HG03159 (cell line): ENCODE measurements at regions not wholly inside any gene's neighbourhood (a gene's known extent, or its start where the extent isn't known, plus 50 kb on each side); places are given as distances from the start of the nearest gene placed in this dataset.

Experiments used
- ATAC-seq: cut with Tn5 transposase; IDR thresholded peaks from one replicate; pipeline ENCODE4 v1.9.1; 2021; ENCODE audit warnings: mild to moderate bottlenecking, moderate library complexity; ENCODE audit not compliant: unreplicated experiment

DNA sequence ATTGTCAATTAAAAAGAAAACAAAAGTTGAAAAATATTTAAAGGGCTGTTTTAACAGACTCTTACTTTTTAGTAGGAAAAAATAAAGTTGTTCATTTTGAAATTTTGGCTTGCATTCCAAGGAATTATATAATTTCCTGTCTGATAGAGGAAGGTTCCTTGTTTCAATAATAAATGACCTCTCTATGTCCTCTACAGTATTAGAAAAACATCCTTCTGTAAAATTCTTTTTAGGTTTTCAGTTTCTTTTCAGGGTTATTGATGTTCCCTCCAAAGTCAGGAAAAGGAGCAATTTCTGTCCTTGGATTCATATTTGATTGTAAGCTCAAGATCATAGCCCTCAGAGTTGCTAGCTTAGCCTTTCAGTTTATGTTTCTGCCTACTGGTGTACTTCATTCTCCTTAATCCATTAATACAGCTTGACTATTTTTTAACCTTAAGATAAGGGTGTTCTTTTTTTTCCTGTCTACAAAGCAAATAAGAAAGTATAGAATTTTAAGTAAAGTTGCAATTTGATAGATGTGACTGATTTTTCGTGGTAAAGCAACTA, 125.2 kb upstream of the COL3A1 start:
- ATAC-seq, result no peak

DNA sequence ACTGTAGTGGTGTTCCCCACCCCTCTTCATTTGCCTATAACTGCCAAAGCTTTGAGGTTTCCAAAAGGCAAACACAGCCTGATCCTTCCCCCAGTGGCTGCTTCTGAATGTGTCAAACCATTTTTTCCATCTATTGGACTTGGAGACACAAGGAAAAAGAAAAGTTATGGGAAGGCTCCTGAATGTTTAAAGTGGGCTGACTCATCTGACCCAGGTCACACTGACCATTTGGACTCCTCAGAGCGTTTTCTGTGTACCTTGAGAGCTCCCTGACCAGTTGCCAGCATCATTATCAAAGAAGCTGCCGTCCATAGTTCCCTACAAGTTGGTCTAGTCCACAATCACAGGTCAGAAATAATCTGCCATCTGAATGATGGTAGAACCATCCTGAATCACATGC, 123.4 kb upstream of the COL3A1 start:
- ATAC-seq, result no peak

DNA sequence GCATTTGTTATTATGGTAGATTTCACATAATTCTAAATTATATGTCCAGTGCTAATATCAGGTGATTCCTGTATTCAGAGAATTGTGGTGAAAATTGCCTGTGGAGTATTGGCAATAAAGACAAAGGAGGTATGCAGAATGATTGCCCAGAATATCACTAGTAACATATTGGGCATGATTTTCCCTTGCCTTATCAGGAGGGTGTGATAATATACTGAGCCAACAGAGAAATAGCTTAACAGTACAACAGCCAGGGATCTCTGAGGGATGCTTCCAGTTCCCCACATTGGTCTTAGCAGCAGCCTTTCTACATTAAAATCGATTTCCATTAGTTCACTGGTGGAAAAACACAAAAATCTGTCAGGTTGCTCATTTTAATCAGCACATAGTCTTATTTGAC, 122.9 kb upstream of the COL3A1 start:
- no peak for ATAC-seq

GRCh38 chr2:188851826-188852225, 122.3 kb upstream of the COL3A1 start:
- no peak for ATAC-seq

- no peak for ATAC-seq
Observed at GRCh38 chr2:188852772-188853171, 121.4 kb upstream of the COL3A1 start.

- ATAC-seq, result no peak
Observed at GRCh38 chr2:188853307-188853706, 120.9 kb upstream of the COL3A1 start.

DNA sequence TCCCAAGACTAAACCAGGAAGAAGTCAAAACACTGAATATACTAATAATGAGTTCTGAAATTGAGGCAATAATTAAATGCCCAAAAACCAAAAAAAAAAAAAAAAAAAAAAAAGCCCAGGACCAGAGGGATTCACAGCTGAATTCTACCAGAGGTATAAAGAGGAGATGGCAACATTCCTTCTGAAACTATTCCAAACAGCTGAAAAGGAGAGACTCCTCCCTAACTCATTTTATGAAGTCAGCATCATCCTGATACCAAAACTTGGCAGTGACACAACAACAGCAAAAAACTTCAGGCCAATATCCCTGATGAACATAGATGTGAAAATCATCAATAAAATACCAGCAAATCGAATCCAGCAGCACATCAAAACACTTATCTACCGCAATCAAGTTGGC, 108.5 kb upstream of the COL3A1 start:
- no peak for ATAC-seq

GRCh38 chr2:188869550-188869949, 104.6 kb upstream of the COL3A1 start:
- ATAC-seq, result no peak

DNA sequence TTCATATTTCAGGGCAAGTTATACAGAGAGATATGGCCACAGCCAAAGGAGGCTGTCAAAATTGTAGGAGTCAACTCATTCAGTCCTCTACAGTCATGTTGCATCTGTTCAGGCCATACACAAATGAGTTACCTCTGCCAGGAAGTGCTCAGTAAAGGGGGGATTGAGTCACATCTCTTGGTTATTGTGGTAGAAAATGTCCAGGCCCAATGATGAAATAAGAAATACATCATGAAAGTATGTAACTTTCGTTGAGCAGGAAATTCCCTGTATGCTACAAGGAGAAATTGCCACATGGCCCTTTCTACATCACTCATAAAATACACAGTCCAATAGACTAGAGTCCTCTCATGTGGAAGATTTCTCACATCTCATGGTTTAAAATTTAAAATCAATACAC, 103.9 kb upstream of the COL3A1 start:
- ATAC-seq, result no peak

DNA sequence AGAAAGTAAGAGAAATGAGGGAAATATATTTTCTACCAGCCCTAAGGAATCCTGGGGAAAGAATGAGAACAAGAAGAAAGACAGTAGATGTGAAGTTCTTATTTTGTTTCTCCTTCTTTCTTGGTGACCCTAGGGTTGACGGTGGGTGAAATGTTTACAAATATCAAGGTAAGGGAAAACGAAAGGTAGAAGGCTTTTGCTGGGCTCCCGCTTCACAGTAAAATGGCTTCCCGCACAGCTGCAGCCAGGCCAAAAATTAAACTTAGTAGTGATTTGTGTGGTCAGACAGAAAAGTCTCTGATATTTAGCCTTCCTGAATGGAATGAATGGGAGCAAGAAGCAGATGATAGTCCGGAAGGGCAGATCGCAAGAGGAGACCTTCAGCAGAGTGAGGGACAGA, 99.1 kb upstream of the COL3A1 start:
- no peak for ATAC-seq

DNA sequence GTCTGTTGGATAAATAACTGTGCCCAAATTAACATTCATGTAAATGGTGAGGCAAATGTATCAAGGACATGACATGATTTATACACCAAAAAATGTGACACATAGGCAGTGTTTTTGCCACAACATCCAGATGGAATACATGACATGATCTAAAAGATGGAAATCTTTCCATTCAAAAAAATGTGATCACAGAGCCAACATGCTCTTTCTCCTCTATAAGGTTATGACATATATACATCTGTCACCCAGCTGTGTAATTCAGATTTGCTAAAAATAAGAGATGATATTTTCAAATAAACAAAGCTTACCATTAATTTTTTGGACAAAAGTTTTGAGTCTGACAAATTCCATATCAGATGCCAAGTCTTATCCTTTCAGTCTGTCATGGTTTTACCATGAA, 95.5 kb upstream of the COL3A1 start:
- no peak for ATAC-seq

- ATAC-seq, result no peak
Observed at GRCh38 chr2:188880740-188881139, 93.4 kb upstream of the COL3A1 start.

DNA sequence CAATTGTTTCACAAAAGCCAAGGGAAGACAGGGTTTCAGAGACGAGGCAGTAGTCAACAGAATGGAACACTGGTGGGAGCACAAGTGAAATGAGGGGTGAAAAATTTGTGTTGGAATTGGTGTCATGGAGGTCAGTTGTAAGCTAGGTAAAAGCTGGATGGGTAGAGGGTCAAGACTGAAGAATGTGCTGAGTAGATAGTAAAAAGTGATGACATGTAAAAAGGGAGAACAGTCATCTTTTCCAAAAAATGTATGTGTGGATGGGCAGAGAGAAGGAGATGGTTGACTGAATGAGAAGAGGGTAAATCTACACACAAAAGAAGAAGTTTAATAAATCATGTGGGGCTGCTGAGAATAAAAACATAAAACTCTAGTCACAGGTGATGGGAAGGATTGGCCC, 92.7 kb upstream of the COL3A1 start:
- no peak for ATAC-seq

GRCh38 chr2:188884046-188884445, 90.1 kb upstream of the COL3A1 start:
- ATAC-seq, result no peak

DNA sequence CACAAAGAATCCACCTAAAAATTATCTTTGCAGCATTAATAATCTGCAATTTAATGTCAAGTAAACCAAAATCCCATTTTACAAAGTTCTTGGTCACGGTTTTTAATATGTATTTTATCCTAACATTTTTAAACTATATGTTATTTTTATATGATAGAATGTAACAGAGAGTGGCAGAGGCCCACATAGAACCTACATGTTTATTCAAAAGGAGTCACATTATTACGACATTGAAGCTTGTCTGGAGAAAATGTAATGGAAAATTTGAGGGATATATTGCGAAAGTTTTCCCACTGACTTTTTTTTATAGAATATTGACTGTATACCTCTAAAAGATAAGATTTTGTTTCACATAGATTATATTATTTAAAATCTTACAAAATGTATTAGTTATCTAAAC, 89.7 kb upstream of the COL3A1 start:
- ATAC-seq, result no peak

DNA sequence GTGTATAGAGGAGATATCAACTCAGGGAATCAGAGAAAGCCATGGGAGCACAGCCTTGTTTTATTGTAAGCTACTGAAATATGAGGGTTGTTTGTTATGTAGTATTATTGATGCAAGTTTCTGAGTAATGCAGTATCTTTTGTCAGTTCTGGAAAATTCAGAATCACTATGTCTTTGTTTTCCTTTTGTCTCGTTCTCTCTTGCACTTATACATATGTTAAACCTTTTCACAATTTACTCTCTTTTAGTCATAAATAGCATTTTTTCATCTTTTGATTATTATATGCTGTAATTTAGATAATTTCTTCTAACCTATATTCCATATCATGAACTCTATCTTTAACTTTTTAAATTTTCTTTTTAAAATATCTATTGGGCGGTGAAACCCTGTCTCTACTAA, 85.0 kb upstream of the COL3A1 start:
- ATAC-seq, result no peak

DNA sequence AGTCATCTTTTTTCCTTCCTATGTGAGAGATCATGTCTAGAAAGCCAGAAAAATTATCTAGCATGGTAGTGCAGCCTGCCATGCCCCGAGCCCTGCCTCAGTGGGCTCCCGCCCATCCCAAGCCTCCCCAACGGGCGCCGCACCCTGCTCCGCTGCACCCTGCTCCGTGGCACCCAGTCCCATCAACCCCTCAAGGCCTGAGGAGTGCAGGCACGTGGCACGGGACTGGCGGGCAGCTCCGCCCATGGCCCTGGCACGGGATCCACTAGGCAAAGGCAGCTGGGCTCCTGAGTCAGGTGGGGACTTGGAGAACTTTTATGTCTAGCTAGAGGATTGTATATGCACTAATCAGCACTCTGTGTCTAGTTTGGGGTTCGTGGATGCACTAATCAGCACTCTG, 83.4 kb upstream of the COL3A1 start:
- no peak for ATAC-seq

DNA sequence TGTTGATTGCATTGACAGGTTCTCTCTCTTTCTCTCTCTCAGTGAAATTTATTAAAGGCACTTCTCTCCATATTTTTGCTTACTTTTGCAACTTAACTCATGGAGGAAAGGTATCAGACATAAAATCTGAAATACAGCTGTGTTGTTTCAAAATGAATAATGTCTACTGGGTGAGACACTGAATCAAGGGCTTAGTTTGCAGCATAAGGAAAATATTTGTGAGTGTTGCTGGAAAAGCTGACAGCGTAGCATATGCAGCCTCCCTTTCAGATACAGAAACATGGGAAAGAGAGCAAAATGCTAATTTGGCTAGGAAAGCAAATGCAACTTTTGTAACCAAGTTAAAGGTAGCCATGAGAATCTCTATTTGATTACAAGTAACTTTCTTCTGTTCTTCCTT, 81.5 kb upstream of the COL3A1 start:
- ATAC-seq, result no peak

GRCh38 chr2:188893972-188894371, 80.2 kb upstream of the COL3A1 start:
- ATAC-seq, result no peak

DNA sequence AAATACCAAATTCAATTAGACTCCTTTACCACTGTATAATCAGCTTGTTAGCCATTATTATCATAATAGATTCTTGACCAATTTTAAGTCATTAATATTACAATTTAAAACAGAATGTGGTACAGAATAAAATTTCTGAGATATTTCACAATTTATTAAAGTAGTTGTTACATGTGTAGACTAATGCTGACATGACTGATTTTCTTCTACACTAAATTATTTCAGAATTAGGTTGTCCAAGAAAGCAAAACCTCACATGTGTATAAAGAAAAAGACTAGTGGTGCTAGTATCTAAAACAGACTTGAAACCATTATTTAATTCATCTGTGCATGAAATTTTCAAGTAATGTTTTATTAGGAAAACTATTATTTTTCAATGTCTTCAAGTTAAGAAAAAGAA, 79.2 kb upstream of the COL3A1 start:
- no peak for ATAC-seq

GRCh38 chr2:188897096-188897495, 77.1 kb upstream of the COL3A1 start:
- ATAC-seq, result no peak

GRCh38 chr2:188898261-188898660, 75.9 kb upstream of the COL3A1 start:
- no peak for ATAC-seq

- ATAC-seq, result no peak
Observed at GRCh38 chr2:188902901-188903491, 71.2 kb upstream of the COL3A1 start.
